BJ (cell line): ENCODE measurements at regions not wholly inside any gene's neighbourhood (a gene's known extent, or its start where the extent isn't known, plus 50 kb on each side); places are given as distances from the start of the nearest gene placed in this dataset.

Source experiments
- CTCF ChIA-PET: fragments of 350-600 bp; formaldehyde crosslinking; extraction: SDS; loops from one replicate; lab custom pipeline; 2021; ENCODE audit warnings: antibody characterized with exemption, inconsistent platforms; lab: Yijun Ruan, JAX
- POLR2A ChIA-PET: fragments of 300-600 bp; sonication (Branson Sonifier 250); formaldehyde crosslinking; extraction: SDS; loops from one replicate; lab custom pipeline; 2021; ENCODE audit warnings: antibody characterized with exemption; lab: Charles Lee
- DNase-seq: peaks from one replicate; pipeline ENCODE4 v3.0.0-alpha.2; 2011; ENCODE audit warnings: low read depth
- H3K27me3 ChIP-seq: 2 replicates; pipeline ENCODE4 v1.6.0; 2011; ENCODE audit warnings: low read length; ENCODE audit not compliant: control insufficient read depth, insufficient read depth
- H3K36me3 ChIP-seq: 2 replicates; pipeline ENCODE4 v1.5.1; 2011; ENCODE audit warnings: low read length; ENCODE audit not compliant: control insufficient read depth, insufficient read depth
- H3K4me3 ChIP-seq: 2 replicates; pipeline ENCODE4 v1.5.1; 2011; ENCODE audit warnings: low read depth, mild to moderate bottlenecking, control low read depth, low read length
- TF ChIP-seq, protein P1 (sequence below): IDR thresholded peaks from 2 replicates; pipeline ENCODE4 v1.5.1; 2011; ENCODE audit warnings: low read depth, mild to moderate bottlenecking, control low read depth, inconsistent platforms, low read length, moderate library complexity; ENCODE audit not compliant: insufficient read depth

DNA sequence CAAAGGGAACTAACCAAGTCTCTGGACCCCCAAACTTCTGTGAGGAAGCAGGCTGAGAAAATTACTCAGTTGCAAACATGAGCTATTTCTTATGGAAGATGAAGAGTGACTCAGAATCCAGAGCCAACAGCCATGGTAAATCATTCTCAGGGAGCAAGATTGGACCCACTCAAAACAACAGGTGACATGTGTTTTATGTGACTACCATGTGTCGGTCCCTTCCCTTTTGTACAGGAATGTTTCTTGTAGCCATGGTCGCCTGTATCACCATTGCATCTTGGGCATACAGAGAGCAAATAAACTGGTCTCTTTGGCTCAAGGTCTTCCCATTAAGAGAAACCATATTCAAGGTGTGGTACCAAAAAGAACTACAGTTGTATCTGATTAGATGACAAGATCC lies 75.4 kb upstream of the COCH start:
- TF ChIP-seq, protein P1, sequence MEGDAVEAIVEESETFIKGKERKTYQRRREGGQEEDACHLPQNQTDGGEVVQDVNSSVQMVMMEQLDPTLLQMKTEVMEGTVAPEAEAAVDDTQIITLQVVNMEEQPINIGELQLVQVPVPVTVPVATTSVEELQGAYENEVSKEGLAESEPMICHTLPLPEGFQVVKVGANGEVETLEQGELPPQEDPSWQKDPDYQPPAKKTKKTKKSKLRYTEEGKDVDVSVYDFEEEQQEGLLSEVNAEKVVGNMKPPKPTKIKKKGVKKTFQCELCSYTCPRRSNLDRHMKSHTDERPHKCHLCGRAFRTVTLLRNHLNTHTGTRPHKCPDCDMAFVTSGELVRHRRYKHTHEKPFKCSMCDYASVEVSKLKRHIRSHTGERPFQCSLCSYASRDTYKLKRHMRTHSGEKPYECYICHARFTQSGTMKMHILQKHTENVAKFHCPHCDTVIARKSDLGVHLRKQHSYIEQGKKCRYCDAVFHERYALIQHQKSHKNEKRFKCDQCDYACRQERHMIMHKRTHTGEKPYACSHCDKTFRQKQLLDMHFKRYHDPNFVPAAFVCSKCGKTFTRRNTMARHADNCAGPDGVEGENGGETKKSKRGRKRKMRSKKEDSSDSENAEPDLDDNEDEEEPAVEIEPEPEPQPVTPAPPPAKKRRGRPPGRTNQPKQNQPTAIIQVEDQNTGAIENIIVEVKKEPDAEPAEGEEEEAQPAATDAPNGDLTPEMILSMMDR = no peak
- no peaks in the 10 kb centered on the region for H3K36me3 ChIP-seq
- POLR2A ChIA-PET = no interaction called here
- H3K4me3 ChIP-seq = no peak overlapping the region
- CTCF ChIA-PET = no interaction called here
- no peaks in the 10 kb centered on the region for H3K27me3 ChIP-seq
- no peak for DNase-seq

DNA sequence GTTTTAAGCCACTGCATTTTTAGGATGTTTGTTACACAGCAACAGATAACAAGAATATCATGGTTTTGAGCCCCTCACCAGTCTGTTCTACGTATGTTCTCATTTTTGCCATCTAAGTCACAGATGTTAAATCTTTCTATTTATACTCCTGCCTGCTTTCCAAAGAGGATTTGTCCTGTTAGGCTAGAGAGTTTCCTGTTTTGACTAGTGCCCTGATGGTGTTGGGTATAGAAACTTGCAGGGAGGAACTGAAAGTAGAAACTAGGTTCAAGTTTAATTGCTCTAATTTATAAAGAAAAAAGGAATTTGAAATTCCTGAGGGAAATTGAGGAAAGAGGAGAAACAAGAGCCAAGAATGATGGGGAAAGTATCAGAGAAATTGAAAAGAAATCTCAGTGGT lies 74.4 kb upstream of the COCH start:
- TF ChIP-seq, protein P1 = no peak
- POLR2A ChIA-PET = no interaction called here
- Histone ChIP-seq H3K4me3 (no peak overlapping the region), H3K27me3 (no peaks in the 10 kb centered on the region), H3K36me3 (no peaks in the 10 kb centered on the region)
- DNase-seq = no peak
- CTCF ChIA-PET = no interaction called here

DNA sequence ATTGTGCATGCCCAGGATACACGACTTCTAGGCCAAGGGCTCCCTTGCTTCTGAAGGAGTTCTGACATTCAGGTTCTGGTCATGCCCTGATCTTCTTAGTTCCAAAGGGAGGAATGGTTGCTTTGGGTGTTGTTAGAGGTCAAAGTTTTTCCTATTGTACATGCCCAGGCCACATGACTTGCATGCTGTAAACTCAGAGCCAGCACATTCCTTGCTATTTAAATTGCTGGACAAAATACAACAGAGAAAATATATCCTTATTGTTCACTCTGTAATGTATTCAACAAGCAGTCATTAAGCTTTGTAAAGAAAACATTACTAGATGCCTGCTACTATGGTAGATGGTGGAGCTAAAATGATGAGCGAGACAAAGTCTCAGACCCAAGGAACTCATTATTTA lies 71.2 kb upstream of the COCH start:
- POLR2A ChIA-PET = no interaction called here
- no peaks in the 10 kb centered on the region for H3K36me3 ChIP-seq
- CTCF ChIA-PET = no interaction called here

DNA sequence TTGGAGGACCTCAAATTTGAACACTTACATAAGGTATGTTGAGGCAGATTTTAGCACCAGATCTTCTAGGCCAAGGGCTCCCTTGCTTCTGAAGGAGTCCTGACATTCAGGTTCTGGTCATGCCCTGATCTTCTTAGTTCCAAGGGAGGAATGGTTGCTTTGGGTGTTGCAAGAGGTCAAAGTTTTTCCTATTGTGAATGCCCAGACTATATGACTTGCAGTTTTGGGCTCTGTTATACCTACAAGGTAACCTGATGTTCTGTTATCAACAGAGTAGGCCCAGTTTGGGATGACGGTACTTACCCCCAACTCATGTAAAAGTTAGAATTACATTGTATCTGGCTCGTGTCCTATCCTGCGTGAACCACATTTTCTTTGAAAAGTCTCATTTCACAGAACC lies 69.1 kb upstream of the COCH start:
- no peak for DNase-seq
- Histone ChIP-seq H3K4me3 (no peak overlapping the region), H3K27me3 (no peaks in the 10 kb centered on the region), H3K36me3 (no peaks in the 10 kb centered on the region)
- POLR2A ChIA-PET = no interaction called here
- TF ChIP-seq, protein P1 = no peak
- CTCF ChIA-PET = no interaction called here

More for the DNA sequence above, 71.2 kb upstream of the COCH start:
- Histone ChIP-seq H3K4me3 (no peak overlapping the region), H3K27me3 (no peaks in the 10 kb centered on the region)
- TF ChIP-seq, protein P1 = no peak
- DNase-seq = no peak

DNA sequence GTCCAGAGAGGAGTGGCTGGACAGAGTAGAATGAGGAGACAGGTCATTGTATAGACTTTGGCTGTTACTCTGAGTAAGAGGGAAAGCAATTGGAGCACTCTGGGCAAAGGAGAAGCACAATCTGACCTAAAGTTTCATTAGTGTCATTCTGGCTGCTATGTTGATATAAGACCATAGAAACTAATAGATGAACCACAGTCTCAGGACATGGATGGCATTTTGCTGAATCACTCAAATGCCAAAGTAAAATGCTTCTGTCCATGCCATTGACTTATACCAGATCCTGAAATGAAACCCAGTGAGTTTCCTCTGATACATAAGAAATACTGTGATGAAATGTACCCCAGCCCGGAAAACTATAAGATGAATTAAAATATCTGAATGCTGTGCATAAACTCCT lies 65.8 kb upstream of the COCH start:
- ChIA-PET POLR2A (no interaction called here), CTCF (no interaction called here)
- no peak for DNase-seq
- peaks cover 2% of the 10 kb centered on the region for H3K27me3 ChIP-seq
- no peaks in the 10 kb centered on the region for H3K36me3 ChIP-seq
- no peak overlapping the region for H3K4me3 ChIP-seq
- TF ChIP-seq, protein P1 = no peak
